ENCODE measurements at regions not wholly inside any gene's neighbourhood (a gene's known extent, or its start where the extent isn't known, plus 50 kb on each side); places are given as distances from the start of the nearest gene placed in this dataset.

- intact Hi-C loops (cut with DNase I) = no loop called here
- H3K27me3 ChIP-seq = no peaks in the 10 kb centered on the region
- H3K36me3 ChIP-seq = no peaks in the 10 kb centered on the region
- H3K27ac ChIP-seq = no peak overlapping the region
- DNase-seq (ENCODE audit: extremely low spot score in 2 of 2) = no peak
- no peaks in the 10 kb centered on the region for H3K9me3 ChIP-seq
- no peak overlapping the region for H3K4me3 ChIP-seq
- peaks cover 18% of the 10 kb centered on the region for H3K4me1 ChIP-seq
- TF ChIP-seq, protein P1, sequence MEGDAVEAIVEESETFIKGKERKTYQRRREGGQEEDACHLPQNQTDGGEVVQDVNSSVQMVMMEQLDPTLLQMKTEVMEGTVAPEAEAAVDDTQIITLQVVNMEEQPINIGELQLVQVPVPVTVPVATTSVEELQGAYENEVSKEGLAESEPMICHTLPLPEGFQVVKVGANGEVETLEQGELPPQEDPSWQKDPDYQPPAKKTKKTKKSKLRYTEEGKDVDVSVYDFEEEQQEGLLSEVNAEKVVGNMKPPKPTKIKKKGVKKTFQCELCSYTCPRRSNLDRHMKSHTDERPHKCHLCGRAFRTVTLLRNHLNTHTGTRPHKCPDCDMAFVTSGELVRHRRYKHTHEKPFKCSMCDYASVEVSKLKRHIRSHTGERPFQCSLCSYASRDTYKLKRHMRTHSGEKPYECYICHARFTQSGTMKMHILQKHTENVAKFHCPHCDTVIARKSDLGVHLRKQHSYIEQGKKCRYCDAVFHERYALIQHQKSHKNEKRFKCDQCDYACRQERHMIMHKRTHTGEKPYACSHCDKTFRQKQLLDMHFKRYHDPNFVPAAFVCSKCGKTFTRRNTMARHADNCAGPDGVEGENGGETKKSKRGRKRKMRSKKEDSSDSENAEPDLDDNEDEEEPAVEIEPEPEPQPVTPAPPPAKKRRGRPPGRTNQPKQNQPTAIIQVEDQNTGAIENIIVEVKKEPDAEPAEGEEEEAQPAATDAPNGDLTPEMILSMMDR (IDR thresholded peaks at IDR 0.05) = no peak
Observed at GRCh38 chr10:3224241-3224640, 51.7 kb upstream of the PITRM1 start.

DNA sequence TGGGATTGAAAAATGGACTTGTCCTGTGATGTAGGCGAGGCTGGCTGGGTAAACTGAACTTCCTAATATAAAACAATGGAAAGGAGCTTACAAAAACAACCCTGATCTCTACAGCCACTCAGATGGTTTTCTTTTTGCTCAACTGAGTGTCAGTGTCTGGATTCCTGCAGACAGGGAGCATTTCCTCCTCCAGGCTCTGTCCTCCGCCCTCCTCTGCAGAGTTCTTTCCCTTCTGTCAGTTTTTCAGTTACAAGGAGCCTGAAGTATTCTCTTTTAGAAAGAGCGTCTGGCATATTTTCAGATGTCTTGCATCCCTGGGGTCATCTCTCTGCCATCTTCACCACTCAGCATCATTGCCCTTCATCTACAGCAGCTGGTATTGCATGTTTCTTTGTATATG is 50.0 kb upstream of the PITRM1 start:
- intact Hi-C loops (cut with DNase I) = no loop called here
- H3K4me1 ChIP-seq = peaks cover 10% of the 10 kb centered on the region
- H3K36me3 ChIP-seq = no peaks in the 10 kb centered on the region
- no peak overlapping the region for H3K27ac ChIP-seq
- TF ChIP-seq POLR2AphosphoS5 (IDR thresholded peaks at IDR 0.05; ENCODE audit: insufficient read depth in 1 of 2, low read depth in 1 of 2) (no peak), POLR2A (IDR thresholded peaks at IDR 0.05) (no peak)
- TF ChIP-seq, protein P1 (IDR thresholded peaks at IDR 0.05) = no peak
- H3K27me3 ChIP-seq = no peaks in the 10 kb centered on the region
- no peak overlapping the region for H3K4me3 ChIP-seq
- DNase-seq (ENCODE audit: extremely low spot score in 2 of 2) = no peak
- no peaks in the 10 kb centered on the region for H3K9me3 ChIP-seq

Measured in vagina (tissue), 2 donors.